ENCODE measurements at regions not wholly inside any gene's neighbourhood (a gene's known extent, or its start where the extent isn't known, plus 50 kb on each side); places are given as distances from the start of the nearest gene placed in this dataset.

- DNase-seq (ENCODE audit: low read depth, low spot score): no peak
These were observed 253.8 kb downstream of the CRPPA start for GRCh38 chr7:16167526-16167925.

- no peak for DNase-seq (ENCODE audit: low read depth, low spot score)
These were observed 277.0 kb downstream of the CRPPA start for GRCh38 chr7:16144361-16144760.

GRCh38 chr7:16137944-16138343 lies 283.4 kb downstream of the CRPPA start:
- no peak for DNase-seq (ENCODE audit: low read depth, low spot score)

- no peak for DNase-seq (ENCODE audit: low read depth, low spot score)
These were observed 284.4 kb downstream of the CRPPA start for GRCh38 chr7:16136896-16137295.

- no peak for DNase-seq (ENCODE audit: low read depth, low spot score)
These were observed 285.7 kb downstream of the CRPPA start for GRCh38 chr7:16135658-16136057.

- no peak for DNase-seq (ENCODE audit: low read depth, low spot score)
These were observed 290.9 kb downstream of the CRPPA start for GRCh38 chr7:16130111-16131110.

GRCh38 chr7:16129431-16130110 lies 291.8 kb downstream of the CRPPA start:
- DNase-seq (ENCODE audit: low read depth, low spot score): no peak

- DNase-seq (ENCODE audit: low read depth, low spot score): no peak
These were observed 298.1 kb downstream of the CRPPA start for GRCh38 chr7:16123117-16123770.

- DNase-seq (ENCODE audit: low read depth, low spot score): no peak
These were observed 299.4 kb downstream of the CRPPA start for GRCh38 chr7:16121876-16122390.

- no peak for DNase-seq (ENCODE audit: low read depth, low spot score)
These were observed 306.0 kb downstream of the CRPPA start for GRCh38 chr7:16115374-16115773.

- no peak for DNase-seq (ENCODE audit: low read depth, low spot score)
These were observed 306.7 kb downstream of the CRPPA start for GRCh38 chr7:16114633-16115032.

- DNase-seq (ENCODE audit: low read depth, low spot score): no peak
These were observed 307.3 kb downstream of the CRPPA start for GRCh38 chr7:16114071-16114470.

- no peak for DNase-seq (ENCODE audit: low read depth, low spot score)
These were observed 308.3 kb downstream of the CRPPA start for GRCh38 chr7:16113058-16113457.

GRCh38 chr7:16106869-16107268 lies 314.5 kb downstream of the CRPPA start:
- DNase-seq (ENCODE audit: low read depth, low spot score): no peak

- DNase-seq (ENCODE audit: low read depth, low spot score): peak; percentile 18
These were observed 315.0 kb downstream of the CRPPA start for GRCh38 chr7:16106300-16106699.

GRCh38 chr7:16099302-16099849 lies 322.0 kb downstream of the CRPPA start:
- no peak for DNase-seq (ENCODE audit: low read depth, low spot score)

GRCh38 chr7:16098585-16099179 lies 322.7 kb downstream of the CRPPA start:
- DNase-seq (ENCODE audit: low read depth, low spot score): no peak

- no peak for DNase-seq (ENCODE audit: low read depth, low spot score)
These were observed 323.3 kb downstream of the CRPPA start for GRCh38 chr7:16098058-16098457.

- DNase-seq (ENCODE audit: low read depth, low spot score): no peak
These were observed 326.0 kb downstream of the CRPPA start for GRCh38 chr7:16095171-16095950.

GRCh38 chr7:16094651-16095050 lies 326.7 kb downstream of the CRPPA start:
- DNase-seq (ENCODE audit: low read depth, low spot score): no peak

- no peak for DNase-seq (ENCODE audit: low read depth, low spot score)
These were observed 328.6 kb downstream of the CRPPA start for GRCh38 chr7:16092711-16093110.
